Tibial nerve (tissue), 3 donors: ENCODE measurements at regions not wholly inside any gene's neighbourhood (a gene's known extent, or its start where the extent isn't known, plus 50 kb on each side); places are given as distances from the start of the nearest gene placed in this dataset.

ENCODE experiments used
- POLR2A ChIP-seq, 2 donors: fragments of 450-650 bp; IDR thresholded peaks; one replicate each; pipeline ENCODE4 v1.6.1; 2017; ENCODE audit warnings: antibody characterized with exemption in 2 of 2, mild to moderate bottlenecking in 2 of 2, moderate library complexity in 2 of 2
- TF ChIP-seq, protein P1 (sequence below), 5 experiments: fragments of 200-600 bp in 3 of 5; fragments of 450-650 bp in 2 of 5; sonication (generic) in 3 of 5; IDR thresholded peaks; one replicate each; pipeline ENCODE4 v1.5.1; 2016 to 2019; ENCODE audit warnings: antibody characterized with exemption in 5 of 5, mild to moderate bottlenecking in 3 of 5, moderate library complexity in 2 of 5

DNA sequence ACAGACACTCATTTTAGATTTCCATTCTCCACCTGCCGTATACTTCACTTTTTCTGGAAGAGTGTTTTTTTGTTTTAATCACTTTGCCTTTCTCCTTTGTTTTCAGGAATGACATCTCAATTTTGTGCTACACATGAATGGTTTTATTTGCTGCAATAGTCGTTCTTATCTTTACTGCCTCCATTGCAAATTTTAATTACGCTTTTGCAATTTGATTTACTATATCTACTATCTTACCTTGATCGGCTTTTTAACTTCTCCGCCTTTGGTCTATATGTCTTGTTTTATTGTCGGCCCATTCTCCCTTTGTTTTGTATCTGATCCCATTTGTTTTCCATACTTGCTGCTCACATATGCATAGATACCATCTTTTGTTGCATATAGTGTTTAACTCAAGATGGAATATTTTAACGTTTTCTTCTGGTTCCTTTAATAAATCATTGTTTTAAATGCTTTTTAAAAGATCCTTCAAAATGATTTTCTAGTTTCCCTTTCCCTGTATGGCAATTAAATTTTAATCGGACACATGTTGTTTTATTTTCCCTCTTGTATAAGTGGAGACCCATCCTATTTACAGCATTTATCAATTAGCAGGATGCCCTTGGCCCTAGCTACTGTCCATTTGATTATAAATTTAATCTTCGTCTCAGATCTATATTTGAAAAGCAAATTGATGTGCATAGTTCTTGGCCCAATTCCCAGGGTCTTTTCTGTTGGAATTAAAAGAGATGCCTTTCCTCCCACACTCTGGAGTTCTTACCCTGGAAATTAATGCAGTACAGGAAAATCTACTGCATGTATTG is 97.2 kb upstream of the CNTN4 start:
- TF ChIP-seq, protein P1, sequence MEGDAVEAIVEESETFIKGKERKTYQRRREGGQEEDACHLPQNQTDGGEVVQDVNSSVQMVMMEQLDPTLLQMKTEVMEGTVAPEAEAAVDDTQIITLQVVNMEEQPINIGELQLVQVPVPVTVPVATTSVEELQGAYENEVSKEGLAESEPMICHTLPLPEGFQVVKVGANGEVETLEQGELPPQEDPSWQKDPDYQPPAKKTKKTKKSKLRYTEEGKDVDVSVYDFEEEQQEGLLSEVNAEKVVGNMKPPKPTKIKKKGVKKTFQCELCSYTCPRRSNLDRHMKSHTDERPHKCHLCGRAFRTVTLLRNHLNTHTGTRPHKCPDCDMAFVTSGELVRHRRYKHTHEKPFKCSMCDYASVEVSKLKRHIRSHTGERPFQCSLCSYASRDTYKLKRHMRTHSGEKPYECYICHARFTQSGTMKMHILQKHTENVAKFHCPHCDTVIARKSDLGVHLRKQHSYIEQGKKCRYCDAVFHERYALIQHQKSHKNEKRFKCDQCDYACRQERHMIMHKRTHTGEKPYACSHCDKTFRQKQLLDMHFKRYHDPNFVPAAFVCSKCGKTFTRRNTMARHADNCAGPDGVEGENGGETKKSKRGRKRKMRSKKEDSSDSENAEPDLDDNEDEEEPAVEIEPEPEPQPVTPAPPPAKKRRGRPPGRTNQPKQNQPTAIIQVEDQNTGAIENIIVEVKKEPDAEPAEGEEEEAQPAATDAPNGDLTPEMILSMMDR (IDR thresholded peaks at IDR 0.05), result no peak
- TF ChIP-seq POLR2A (IDR thresholded peaks at IDR 0.05), result no peak
